Brain microvascular endothelial cell (primary cell): ENCODE measurements at regions not wholly inside any gene's neighbourhood (a gene's known extent, or its start where the extent isn't known, plus 50 kb on each side); places are given as distances from the start of the nearest gene placed in this dataset.

Source experiments
- DNase-seq: peaks from one replicate; pipeline ENCODE4 v3.0.0-alpha.2; 2020
- H3K27ac ChIP-seq: fragments of 250-450 bp; sonication (Bioruptor Pico); 2 replicates; pipeline ENCODE4 v1.5.1; 2020; ENCODE audit warnings: mild to moderate bottlenecking, moderate library complexity
- H3K27me3 ChIP-seq: fragments of 250-450 bp; sonication (Bioruptor Pico); replicated peaks from 2 replicates; pipeline ENCODE4 v1.5.1; 2020; ENCODE audit warnings: mild to moderate bottlenecking
- H3K36me3 ChIP-seq: fragments of 250-450 bp; sonication (Bioruptor Pico); replicated peaks from 2 replicates; pipeline ENCODE4 v1.5.1; 2020; ENCODE audit warnings: mild to moderate bottlenecking
- H3K4me3 ChIP-seq: 2 replicates; pipeline ENCODE4 v1.5.1; 2011; ENCODE audit warnings: low read depth, mild to moderate bottlenecking, control low read depth, low read length, moderate library complexity
- in situ Hi-C: cut with HindIII; loops from 2 replicates; pipeline ENCODE4 v1.10.0; 2017; ENCODE audit warnings: low sequenced_read_pairs, low pct_ligation_motif_present
- TF ChIP-seq, protein P1 (sequence below): IDR thresholded peaks from 2 replicates; pipeline ENCODE4 v1.5.1; 2011; ENCODE audit warnings: low read depth, mild to moderate bottlenecking, moderate library complexity, low read length, control low read depth, inconsistent platforms; ENCODE audit errors: missing control alignments

GRCh38 chr3:104604326-104605010 lies 762.2 kb upstream of the ALCAM start:
- Histone ChIP-seq H3K27me3 (no peaks in the 10 kb centered on the region), H3K36me3 (no peaks in the 10 kb centered on the region), H3K27ac (no peak overlapping the region), H3K4me3 (peak overlapping the region; percentile 36)
- TF ChIP-seq, protein P1, sequence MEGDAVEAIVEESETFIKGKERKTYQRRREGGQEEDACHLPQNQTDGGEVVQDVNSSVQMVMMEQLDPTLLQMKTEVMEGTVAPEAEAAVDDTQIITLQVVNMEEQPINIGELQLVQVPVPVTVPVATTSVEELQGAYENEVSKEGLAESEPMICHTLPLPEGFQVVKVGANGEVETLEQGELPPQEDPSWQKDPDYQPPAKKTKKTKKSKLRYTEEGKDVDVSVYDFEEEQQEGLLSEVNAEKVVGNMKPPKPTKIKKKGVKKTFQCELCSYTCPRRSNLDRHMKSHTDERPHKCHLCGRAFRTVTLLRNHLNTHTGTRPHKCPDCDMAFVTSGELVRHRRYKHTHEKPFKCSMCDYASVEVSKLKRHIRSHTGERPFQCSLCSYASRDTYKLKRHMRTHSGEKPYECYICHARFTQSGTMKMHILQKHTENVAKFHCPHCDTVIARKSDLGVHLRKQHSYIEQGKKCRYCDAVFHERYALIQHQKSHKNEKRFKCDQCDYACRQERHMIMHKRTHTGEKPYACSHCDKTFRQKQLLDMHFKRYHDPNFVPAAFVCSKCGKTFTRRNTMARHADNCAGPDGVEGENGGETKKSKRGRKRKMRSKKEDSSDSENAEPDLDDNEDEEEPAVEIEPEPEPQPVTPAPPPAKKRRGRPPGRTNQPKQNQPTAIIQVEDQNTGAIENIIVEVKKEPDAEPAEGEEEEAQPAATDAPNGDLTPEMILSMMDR, result peak; percentile 47
- peak; percentile 12 for DNase-seq
- in situ Hi-C loops, result loop anchor here (25.0 kb wide), 1 partner anchor 758 kb away; the partner anchor contains the start of gene ALCAM

DNA sequence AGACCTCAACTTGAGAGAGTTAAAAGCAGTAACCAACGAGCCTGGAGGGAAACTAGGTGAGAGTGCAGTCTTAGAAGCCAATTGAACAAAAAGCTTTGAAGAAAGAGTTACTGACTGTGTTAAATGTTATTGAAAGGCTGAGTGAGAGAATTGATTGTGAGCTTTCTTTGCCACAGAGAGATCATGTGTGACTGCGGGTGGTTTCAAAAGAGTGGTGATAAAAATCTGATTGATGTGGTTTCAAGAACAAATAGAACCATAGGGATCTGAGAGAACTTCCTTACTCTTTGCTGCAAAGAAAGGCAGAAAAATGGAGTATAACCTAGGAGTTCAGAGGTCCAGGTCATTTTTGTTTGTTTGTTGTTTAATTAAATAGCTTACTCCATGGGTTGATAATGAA lies 759.9 kb upstream of the ALCAM start:
- no peak for DNase-seq

DNA sequence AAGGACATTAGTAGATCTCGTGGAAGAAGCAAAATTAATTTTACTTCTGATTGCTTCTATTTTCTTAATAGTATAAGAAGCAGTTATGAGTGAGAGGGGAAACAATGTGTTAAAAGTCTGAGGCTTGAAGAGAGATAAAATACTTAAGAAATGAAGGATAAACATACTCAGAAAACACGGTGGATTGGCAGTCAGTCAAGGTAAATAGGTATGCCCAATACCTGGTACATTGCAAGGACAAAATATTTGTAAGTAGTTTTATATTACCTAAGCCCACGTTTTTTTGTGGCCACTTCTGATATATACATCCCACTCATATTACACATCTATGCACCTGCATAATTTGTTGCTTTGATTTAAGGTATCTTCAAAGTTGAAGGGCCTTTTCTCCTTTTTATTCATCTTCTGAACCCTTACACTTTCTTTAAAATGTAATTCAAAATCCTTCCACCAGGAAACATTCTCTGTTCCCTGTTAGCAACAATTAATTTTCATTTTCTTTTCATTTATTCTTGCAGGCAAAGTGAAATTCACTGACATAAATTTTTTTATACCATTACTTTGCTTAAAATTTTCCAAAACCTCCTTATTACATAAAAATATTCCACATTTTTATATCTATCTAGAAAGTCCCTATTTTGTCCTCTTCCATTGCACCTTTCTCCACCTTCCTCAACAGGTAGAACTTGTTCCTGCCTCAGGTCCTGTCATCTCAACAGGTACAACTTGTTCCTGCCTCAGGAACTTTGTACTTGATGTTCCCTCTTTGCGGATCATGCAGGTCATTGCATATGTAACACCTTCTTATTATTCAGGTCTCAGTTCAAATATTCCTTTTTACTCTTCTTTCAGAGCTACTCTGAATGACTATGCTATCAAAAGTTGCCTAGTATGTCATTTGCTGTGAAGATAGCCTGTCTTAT lies 755.7 kb upstream of the ALCAM start:
- Histone ChIP-seq H3K36me3 (no peaks in the 10 kb centered on the region), H3K27me3 (no peaks in the 10 kb centered on the region), H3K27ac (no peak overlapping the region), H3K4me3 (no peak overlapping the region)
- DNase-seq, result no peak
- TF ChIP-seq, protein P1, result no peak
- in situ Hi-C loops, result loop anchor here (25.0 kb wide), 1 partner anchor 751 kb away; the partner anchor contains the start of gene ALCAM

More for the DNA sequence above, 759.9 kb upstream of the ALCAM start:
- in situ Hi-C loops, result loop anchor here (25.0 kb wide), 1 partner anchor 755 kb away; the partner anchor contains the start of gene ALCAM
- Histone ChIP-seq H3K27ac (no peak overlapping the region), H3K36me3 (no peaks in the 10 kb centered on the region), H3K27me3 (no peaks in the 10 kb centered on the region), H3K4me3 (no peak overlapping the region)
- TF ChIP-seq, protein P1, result no peak

GRCh38 chr3:104612218-104612617 lies 754.5 kb upstream of the ALCAM start:
- Histone ChIP-seq H3K27ac (no peak overlapping the region), H3K4me3 (no peak overlapping the region), H3K36me3 (no peaks in the 10 kb centered on the region), H3K27me3 (no peaks in the 10 kb centered on the region)
- no peak for DNase-seq
- TF ChIP-seq, protein P1, result no peak
- in situ Hi-C loops, result loop anchor here (25.0 kb wide), 1 partner anchor 750 kb away; the partner anchor contains the start of gene ALCAM

DNA sequence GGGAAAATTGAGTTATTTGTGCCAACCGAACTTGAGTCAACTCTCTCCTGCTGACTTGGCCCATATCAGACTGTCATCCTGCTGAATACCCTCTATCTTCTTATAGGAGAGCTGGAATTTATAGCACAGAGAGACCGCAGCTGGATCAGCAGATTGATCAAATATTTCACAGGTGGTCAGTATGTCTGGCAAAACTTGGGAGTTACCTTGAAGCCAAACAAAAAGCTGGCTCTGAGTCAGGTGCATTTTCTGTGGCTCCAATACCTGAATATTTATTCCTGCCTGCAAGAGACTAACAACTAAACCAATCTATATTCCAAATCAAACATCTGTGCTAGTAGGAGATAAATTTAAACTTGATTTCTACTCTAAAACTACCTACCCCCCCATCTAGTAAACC lies 752.1 kb upstream of the ALCAM start:
- no peak for DNase-seq
- H3K27ac ChIP-seq, result no peak overlapping the region
- no peak overlapping the region for H3K4me3 ChIP-seq
- TF ChIP-seq, protein P1, result no peak
- no peaks in the 10 kb centered on the region for H3K36me3 ChIP-seq
- no peaks in the 10 kb centered on the region for H3K27me3 ChIP-seq
- in situ Hi-C loops, result loop anchor here (25.0 kb wide), 1 partner anchor 748 kb away; the partner anchor contains the start of gene ALCAM
